B cell (primary cell): ENCODE measurements at regions not wholly inside any gene's neighbourhood (a gene's known extent, or its start where the extent isn't known, plus 50 kb on each side); places are given as distances from the start of the nearest gene placed in this dataset.

Source experiments
- ATAC-seq: fragments of 200-7000 bp; cut with Tn5 transposase; one replicate; pipeline ENCODE4 v1.10.0; 2021; ENCODE audit warnings: low read depth, mild to moderate bottlenecking, moderate number of reproducible peaks, moderate library complexity
- CTCF ChIA-PET: fragments of 350-600 bp; sonication (Branson Sonifier 250); formaldehyde crosslinking; loops from one replicate; lab custom pipeline; 2021; ENCODE audit warnings: antibody characterized with exemption, inconsistent platforms; lab: Charles Lee
- POLR2A ChIA-PET: fragments of 350-600 bp; sonication (Branson Sonifier 250); formaldehyde crosslinking; loops from one replicate; lab custom pipeline; 2021; ENCODE audit warnings: antibody characterized with exemption; lab: Charles Lee
- DNase-seq: peaks from one replicate; pipeline ENCODE4 v3.0.0; 2013
- H2AFZ ChIP-seq: 2 replicates; pipeline ENCODE4 v1.6.1; 2012; ENCODE audit warnings: mild to moderate bottlenecking, low read depth, low read length; ENCODE audit not compliant: insufficient read depth, poor library complexity, severe bottlenecking
- H3K27ac ChIP-seq, 2 donors: 1 replicate in 1 of 2; 2 replicates in 1 of 2; pipeline ENCODE4 v1.5.1; 2012 to 2013; ENCODE audit warnings: low read length in 2 of 2, mild to moderate bottlenecking in 2 of 2, moderate library complexity in 1 of 2
- H3K27me3 ChIP-seq, 4 experiments: fragments of 200-600 bp in 1 of 4; sonication (generic) in 1 of 4; replicated peaks in 1 of 4; 1 replicate in 2 of 4; 2 replicates in 2 of 4; pipeline versions ENCODE4 v1.6.1 to v1.7.0; 2013 to 2016; ENCODE audit warnings: low read length in 3 of 4, mild to moderate bottlenecking in 2 of 4, mixed read lengths in 1 of 4, moderate library complexity in 1 of 4; ENCODE audit not compliant: insufficient read depth in 4 of 4, control insufficient read depth in 3 of 4; ENCODE audit errors: control extremely low read depth in 1 of 4
- H3K36me3 ChIP-seq, 2 experiments: replicated peaks in 1 of 2; 1 replicate in 1 of 2; 2 replicates in 1 of 2; pipeline versions ENCODE4 v1.6.1 to v1.7.1; 2013; ENCODE audit warnings: low read length in 1 of 2; ENCODE audit not compliant: insufficient read depth in 2 of 2, control insufficient read depth in 1 of 2; ENCODE audit errors: control extremely low read depth in 1 of 2, extremely low read depth in 1 of 2
- H3K4me1 ChIP-seq, 2 donors: fragments of 200-600 bp in 1 of 2; sonication (generic) in 1 of 2; 1 replicate in 1 of 2; 2 replicates in 1 of 2; pipeline versions ENCODE4 v1.5.1 to v1.6.1; 2013 to 2017; ENCODE audit warnings: low read length in 2 of 2; ENCODE audit not compliant: control insufficient read depth in 2 of 2, insufficient read depth in 2 of 2
- H3K4me2 ChIP-seq: replicated peaks from 2 replicates; pipeline ENCODE3; 2012; ENCODE audit warnings: mild to moderate bottlenecking, low read depth, low read length; ENCODE audit not compliant: poor library complexity, severe bottlenecking
- H3K4me3 ChIP-seq, 5 experiments: fragments of 200-600 bp in 1 of 5; sonication (generic) in 1 of 5; 1 replicate in 3 of 5; 2 replicates in 2 of 5; pipeline versions ENCODE4 v1.5.1 to v1.7.0; 2011 to 2016; ENCODE audit warnings: low read length in 4 of 5, mild to moderate bottlenecking in 4 of 5, low read depth in 2 of 5, control low read depth in 1 of 5, moderate library complexity in 1 of 5; ENCODE audit not compliant: insufficient read depth in 1 of 5; ENCODE audit errors: control extremely low read depth in 1 of 5, extremely low read depth in 1 of 5
- H3K79me2 ChIP-seq: fragments of 200-600 bp; sonication (generic); one replicate; pipeline ENCODE4 v1.6.0; 2016; ENCODE audit warnings: low read length; ENCODE audit not compliant: control insufficient read depth, insufficient read depth
- H3K9ac ChIP-seq: fragments of 200-600 bp; sonication (generic); 2 replicates; pipeline ENCODE4 v1.6.1; 2017; ENCODE audit warnings: mild to moderate bottlenecking, low read length, moderate library complexity
- H3K9me3 ChIP-seq, 3 donors: one replicate each; pipeline versions ENCODE4 v1.6.1 to v1.7.1; 2013; ENCODE audit warnings: low read length in 2 of 3; ENCODE audit not compliant: control insufficient read depth in 2 of 3, insufficient read depth in 1 of 3; ENCODE audit errors: control extremely low read depth in 1 of 3
- H4K20me1 ChIP-seq: 2 replicates; pipeline ENCODE4 v1.6.0; 2012; ENCODE audit warnings: mild to moderate bottlenecking, low read length; ENCODE audit not compliant: insufficient read depth, control insufficient read depth, poor library complexity, severe bottlenecking
- H3K27ac Mint-ChIP-seq: one replicate; pipeline ENCODE4 v1.8.0; 2021; ENCODE audit warnings: mixed read lengths
- H3K27me3 Mint-ChIP-seq: one replicate; pipeline ENCODE4 v1.8.0; 2021; ENCODE audit warnings: mixed read lengths
- H3K4me1 Mint-ChIP-seq: one replicate; pipeline ENCODE4 v1.8.0; 2021; ENCODE audit warnings: mixed read lengths
- H3K4me3 Mint-ChIP-seq: one replicate; pipeline ENCODE4 v1.8.0; 2021; ENCODE audit warnings: mixed read lengths
- H3K9me3 Mint-ChIP-seq: one replicate; pipeline ENCODE4 v1.8.0; 2022; ENCODE audit warnings: mixed read lengths; ENCODE audit not compliant: insufficient read depth
- EZH2 ChIP-seq: IDR thresholded peaks from 2 replicates; pipeline ENCODE4 v1.6.1; 2012; ENCODE audit warnings: borderline replicate concordance, low read depth, mild to moderate bottlenecking, moderate library complexity, low read length; ENCODE audit not compliant: insufficient read depth, poor library complexity, severe bottlenecking
- WGBS: methylation state at CpG from one replicate; pipeline ENCODE4 v1.1.5; 2013; ENCODE audit warnings: missing lambda C conversion rate; ENCODE audit not compliant: insufficient coverage; 5-methylcytosine and 5-hydroxymethylcytosine counted together
- intact Hi-C: fragments of 100-400 bp; cut with micrococcal nuclease; formaldehyde crosslinking; loops from one replicate; pipeline ENCODE4 v1.10.0; 2022
- TF ChIP-seq, protein P1 (sequence below): fragments of 200-600 bp; IDR thresholded peaks from one replicate; pipeline ENCODE4 v1.8.0; 2022; ENCODE audit warnings: antibody characterized with exemption, mild to moderate bottlenecking

DNA sequence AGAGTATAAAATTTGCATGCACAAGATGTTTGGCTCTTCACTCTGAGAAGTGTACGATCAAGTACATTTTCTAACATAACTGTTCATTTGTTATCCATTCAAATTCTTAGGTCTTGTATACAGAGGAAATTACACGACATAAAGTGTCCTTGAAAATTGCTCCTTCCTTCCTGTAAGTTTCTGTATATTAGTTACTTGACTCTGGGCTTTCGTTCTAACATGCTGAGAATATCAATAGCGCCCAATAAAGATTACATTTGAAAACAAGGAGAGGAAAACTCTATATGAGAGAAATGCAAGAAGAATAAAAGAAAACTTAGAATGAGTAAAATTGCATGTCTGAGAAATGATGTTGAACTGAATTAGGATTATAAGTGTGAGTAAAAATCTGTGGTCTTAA lies 722.5 kb upstream of the CADM2 start:
- H3K9ac ChIP-seq, result no peak overlapping the region
- intact Hi-C loops, result no loop called here
- CTCF ChIA-PET, result no interaction called here
- no peak overlapping the region for H3K4me3 ChIP-seq
- WGBS, result no CpG with 5 or more reads among the region's 4 CpGs
- ATAC-seq, result no peak
- no peak overlapping the region for H3K27ac ChIP-seq
- H3K4me3 Mint-ChIP-seq, result no peak overlapping the region
- no peaks in the 10 kb centered on the region for H3K36me3 ChIP-seq
- H3K27me3 ChIP-seq, result no peaks in the 10 kb centered on the region
- no peaks in the 10 kb centered on the region for H3K4me1 Mint-ChIP-seq
- H3K4me1 ChIP-seq, result no peaks in the 10 kb centered on the region
- no peak overlapping the region for H2AFZ ChIP-seq
- H3K79me2 ChIP-seq, result no peaks in the 10 kb centered on the region
- POLR2A ChIA-PET, result no interaction called here
- no peaks in the 10 kb centered on the region for H3K27me3 Mint-ChIP-seq
- TF ChIP-seq EZH2, result no peak
- TF ChIP-seq, protein P1, sequence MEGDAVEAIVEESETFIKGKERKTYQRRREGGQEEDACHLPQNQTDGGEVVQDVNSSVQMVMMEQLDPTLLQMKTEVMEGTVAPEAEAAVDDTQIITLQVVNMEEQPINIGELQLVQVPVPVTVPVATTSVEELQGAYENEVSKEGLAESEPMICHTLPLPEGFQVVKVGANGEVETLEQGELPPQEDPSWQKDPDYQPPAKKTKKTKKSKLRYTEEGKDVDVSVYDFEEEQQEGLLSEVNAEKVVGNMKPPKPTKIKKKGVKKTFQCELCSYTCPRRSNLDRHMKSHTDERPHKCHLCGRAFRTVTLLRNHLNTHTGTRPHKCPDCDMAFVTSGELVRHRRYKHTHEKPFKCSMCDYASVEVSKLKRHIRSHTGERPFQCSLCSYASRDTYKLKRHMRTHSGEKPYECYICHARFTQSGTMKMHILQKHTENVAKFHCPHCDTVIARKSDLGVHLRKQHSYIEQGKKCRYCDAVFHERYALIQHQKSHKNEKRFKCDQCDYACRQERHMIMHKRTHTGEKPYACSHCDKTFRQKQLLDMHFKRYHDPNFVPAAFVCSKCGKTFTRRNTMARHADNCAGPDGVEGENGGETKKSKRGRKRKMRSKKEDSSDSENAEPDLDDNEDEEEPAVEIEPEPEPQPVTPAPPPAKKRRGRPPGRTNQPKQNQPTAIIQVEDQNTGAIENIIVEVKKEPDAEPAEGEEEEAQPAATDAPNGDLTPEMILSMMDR, result no peak
- H3K27ac Mint-ChIP-seq, result no peak overlapping the region
- H3K9me3 Mint-ChIP-seq, result peaks cover 11% of the 10 kb centered on the region
- H3K4me2 ChIP-seq, result no peak overlapping the region
- H4K20me1 ChIP-seq, result no peaks in the 10 kb centered on the region
- H3K9me3 ChIP-seq, result peaks cover 1 to 7% (median 3%) of the 10 kb centered on the region in 3 donors
- no peak for DNase-seq

DNA sequence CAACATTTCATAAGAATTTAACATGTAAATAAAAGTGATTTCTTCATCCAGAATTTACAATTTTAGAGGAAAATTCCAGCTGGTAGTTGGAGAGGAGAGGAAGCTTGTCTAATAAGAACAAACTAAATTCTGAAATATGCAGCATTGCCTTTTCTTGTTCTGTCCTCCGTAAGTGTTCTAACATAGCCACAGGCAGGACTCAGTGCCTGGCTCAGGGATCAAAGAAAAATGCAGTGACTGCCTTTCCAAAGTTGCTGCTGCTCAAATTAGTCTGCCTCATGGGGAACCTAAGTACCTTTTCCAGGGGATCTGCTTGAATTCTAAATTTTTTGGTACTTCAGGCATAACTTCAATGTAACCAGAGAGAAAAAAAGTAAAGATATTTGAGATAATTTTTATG lies 713.0 kb upstream of the CADM2 start:
- ATAC-seq, result no peak
- Histone ChIP-seq H3K4me2 (no peak overlapping the region), H3K9ac (no peak overlapping the region), H3K9me3 (peaks cover 0 to 2% (median 1%) of the 10 kb centered on the region in 3 donors), H3K27me3 (no peaks in the 10 kb centered on the region), H3K27ac (no peak overlapping the region), H3K79me2 (no peaks in the 10 kb centered on the region), H3K4me1 (no peaks in the 10 kb centered on the region), H3K36me3 (no peaks in the 10 kb centered on the region), H3K4me3 (no peak overlapping the region), H4K20me1 (no peaks in the 10 kb centered on the region), H2AFZ (no peak overlapping the region)
- no peak for DNase-seq
- no peak overlapping the region for H3K4me3 Mint-ChIP-seq
- no peak for TF ChIP-seq EZH2
- TF ChIP-seq, protein P1, result no peak
- WGBS, result 75% methylated on average over 1 of the region's 1 CpG
- ChIA-PET CTCF (no interaction called here), POLR2A (no interaction called here)
- no peaks in the 10 kb centered on the region for H3K27me3 Mint-ChIP-seq
- intact Hi-C loops, result no loop called here
- H3K9me3 Mint-ChIP-seq, result peaks cover 7% of the 10 kb centered on the region
- H3K27ac Mint-ChIP-seq, result no peak overlapping the region
- H3K4me1 Mint-ChIP-seq, result no peaks in the 10 kb centered on the region
